ENCODE measurements at regions not wholly inside any gene's neighbourhood (a gene's known extent, or its start where the extent isn't known, plus 50 kb on each side); places are given as distances from the start of the nearest gene placed in this dataset.

GRCh38 chrX:131595120-131595519 lies 51.2 kb downstream of the OR13H1 start:
- no peak for ATAC-seq
- intact Hi-C loops (cut with DNase I), result no loop called here
- DNase-seq, result no peak
- Histone ChIP-seq H3K27ac (no peak overlapping the region), H3K4me3 (no peak overlapping the region), H3K27me3 (peaks cover 0 to 3% of the 10 kb centered on the region in 2 donors), H3K36me3 (no peaks in the 10 kb centered on the region), H3K4me1 (no peaks in the 10 kb centered on the region), H3K9me3 (no peaks in the 10 kb centered on the region)
- no peak for TF ChIP-seq CTCF (IDR thresholded peaks at IDR 0.05)

- DNase-seq, result no peak
- peaks cover 0 to 28% of the 10 kb centered on the region in 2 donors for H3K27me3 ChIP-seq
- TF ChIP-seq CTCF (IDR thresholded peaks at IDR 0.05), result no peak
Measured at GRCh38 chrX:131607792-131608369, 64.0 kb downstream of the OR13H1 start.

GRCh38 chrX:131609480-131609879 lies 65.6 kb downstream of the OR13H1 start:
- no peak for DNase-seq
- H3K9me3 ChIP-seq, result no peaks in the 10 kb centered on the region
- H3K27me3 ChIP-seq, result peaks cover 0 to 31% of the 10 kb centered on the region in 2 donors
- ATAC-seq, result no peak
- no peak overlapping the region for H3K27ac ChIP-seq
- intact Hi-C loops (cut with DNase I), result no loop called here
- no peaks in the 10 kb centered on the region for H3K4me1 ChIP-seq
- H3K4me3 ChIP-seq, result no peak overlapping the region
- TF ChIP-seq CTCF (IDR thresholded peaks at IDR 0.05), result no peak
- H3K36me3 ChIP-seq, result no peaks in the 10 kb centered on the region

More at GRCh38 chrX:131607792-131608369, 64.0 kb downstream of the OR13H1 start:
- no peaks in the 10 kb centered on the region for H3K36me3 ChIP-seq
- no peaks in the 10 kb centered on the region for H3K4me1 ChIP-seq
- no peak for ATAC-seq
- intact Hi-C loops (cut with DNase I), result no loop called here
- no peak overlapping the region for H3K4me3 ChIP-seq
- H3K27ac ChIP-seq, result no peak overlapping the region
- no peaks in the 10 kb centered on the region for H3K9me3 ChIP-seq

GRCh38 chrX:131613260-131613659 lies 69.4 kb downstream of the OR13H1 start:
- Histone ChIP-seq H3K4me3 (no peak overlapping the region), H3K36me3 (no peaks in the 10 kb centered on the region), H3K9me3 (no peaks in the 10 kb centered on the region), H3K27ac (no peak overlapping the region), H3K27me3 (peaks cover 0 to 35% of the 10 kb centered on the region in 2 donors), H3K4me1 (no peaks in the 10 kb centered on the region)
- no peak for TF ChIP-seq CTCF (IDR thresholded peaks at IDR 0.05)
- ATAC-seq (no peak), DNase-seq (no peak)
- intact Hi-C loops (cut with DNase I), result no loop called here

- DNase-seq, result no peak
- ATAC-seq, result no peak
- H3K27me3 ChIP-seq, result peaks cover 0 to 44% of the 10 kb centered on the region in 2 donors
- intact Hi-C loops (cut with DNase I), result no loop called here
- H3K36me3 ChIP-seq, result no peaks in the 10 kb centered on the region
- no peaks in the 10 kb centered on the region for H3K9me3 ChIP-seq
- TF ChIP-seq CTCF (IDR thresholded peaks at IDR 0.05), result no peak
- no peak overlapping the region for H3K4me3 ChIP-seq
- no peaks in the 10 kb centered on the region for H3K4me1 ChIP-seq
- no peak overlapping the region for H3K27ac ChIP-seq
Measured at GRCh38 chrX:131614241-131614640, 70.4 kb downstream of the OR13H1 start.
